Vagina (tissue), 2 donors: ENCODE measurements at regions not wholly inside any gene's neighbourhood (a gene's known extent, or its start where the extent isn't known, plus 50 kb on each side); places are given as distances from the start of the nearest gene placed in this dataset.
A peak's percentile ranks its signal among the peaks of the same experiment; 100 is the strongest.

Source experiments
- DNase-seq, 2 donors: peaks; one replicate each; pipeline ENCODE4 v3.0.0-alpha.2; 2017; ENCODE audit errors: extremely low spot score in 2 of 2
- H3K27ac ChIP-seq: fragments of 200-600 bp; sonication (generic); one replicate; pipeline ENCODE4 v1.5.1; 2019
- H3K27me3 ChIP-seq: fragments of 200-600 bp; sonication (generic); one replicate; pipeline ENCODE4 v1.5.1; 2019
- H3K36me3 ChIP-seq, 2 donors: fragments of 200-600 bp; sonication (generic); one replicate each; pipeline ENCODE4 v1.5.1; 2017 to 2019
- H3K4me1 ChIP-seq: fragments of 200-600 bp; sonication (generic); one replicate; pipeline ENCODE4 v1.5.1; 2019
- H3K4me3 ChIP-seq, 2 donors: fragments of 200-600 bp; sonication (generic); 1 replicate in 1 of 2; 2 replicates in 1 of 2; pipeline ENCODE4 v1.5.1; 2016 to 2019
- H3K9me3 ChIP-seq: fragments of 200-600 bp; sonication (generic); one replicate; pipeline ENCODE4 v1.5.1; 2019
- CTCF ChIP-seq, 3 experiments: fragments of 450-650 bp in 2 of 3; fragments of 200-600 bp in 1 of 3; sonication (generic) in 1 of 3; IDR thresholded peaks; one replicate each; pipeline ENCODE4 v1.5.1; 2017 to 2019; ENCODE audit warnings: antibody characterized with exemption in 3 of 3, mild to moderate bottlenecking in 2 of 3, moderate library complexity in 2 of 3
- POLR2A ChIP-seq, 2 donors: fragments of 450-650 bp; IDR thresholded peaks; one replicate each; pipeline ENCODE4 v1.6.1; 2017; ENCODE audit warnings: antibody characterized with exemption in 2 of 2, mild to moderate bottlenecking in 2 of 2, moderate library complexity in 2 of 2
- POLR2AphosphoS5 ChIP-seq, 2 donors: sonication (generic); formaldehyde crosslinking; IDR thresholded peaks; one replicate each; pipeline ENCODE4 v1.9.0; 2017; ENCODE audit warnings: antibody characterized with exemption in 2 of 2, mild to moderate bottlenecking in 2 of 2, low read depth in 1 of 2; ENCODE audit not compliant: insufficient read depth in 1 of 2
- intact Hi-C: fragments of 100-400 bp; cut with DNase I; formaldehyde crosslinking; loops from one replicate; pipeline ENCODE4 v1.15.1; 2023

- no peaks in the 10 kb centered on the region for H3K36me3 ChIP-seq
- DNase-seq: no peak
- H3K4me1 ChIP-seq: peaks cover 53% of the 10 kb centered on the region
- no peak for TF ChIP-seq POLR2AphosphoS5 (IDR thresholded peaks at IDR 0.05; ENCODE audit: insufficient read depth in 1 of 2, low read depth in 1 of 2)
- no peaks in the 10 kb centered on the region for H3K9me3 ChIP-seq
- no peak overlapping the region for H3K4me3 ChIP-seq
- H3K27ac ChIP-seq: peak overlapping the region; percentile 34
- H3K27me3 ChIP-seq: no peaks in the 10 kb centered on the region
- intact Hi-C loops: loop anchor here (10.0 kb wide), 1 partner anchor 65 kb away; the partner anchor contains the start of gene NDUFS5
Measured at GRCh38 chr1:39089931-39090521, 63.9 kb downstream of the NDUFS5 start.

DNA sequence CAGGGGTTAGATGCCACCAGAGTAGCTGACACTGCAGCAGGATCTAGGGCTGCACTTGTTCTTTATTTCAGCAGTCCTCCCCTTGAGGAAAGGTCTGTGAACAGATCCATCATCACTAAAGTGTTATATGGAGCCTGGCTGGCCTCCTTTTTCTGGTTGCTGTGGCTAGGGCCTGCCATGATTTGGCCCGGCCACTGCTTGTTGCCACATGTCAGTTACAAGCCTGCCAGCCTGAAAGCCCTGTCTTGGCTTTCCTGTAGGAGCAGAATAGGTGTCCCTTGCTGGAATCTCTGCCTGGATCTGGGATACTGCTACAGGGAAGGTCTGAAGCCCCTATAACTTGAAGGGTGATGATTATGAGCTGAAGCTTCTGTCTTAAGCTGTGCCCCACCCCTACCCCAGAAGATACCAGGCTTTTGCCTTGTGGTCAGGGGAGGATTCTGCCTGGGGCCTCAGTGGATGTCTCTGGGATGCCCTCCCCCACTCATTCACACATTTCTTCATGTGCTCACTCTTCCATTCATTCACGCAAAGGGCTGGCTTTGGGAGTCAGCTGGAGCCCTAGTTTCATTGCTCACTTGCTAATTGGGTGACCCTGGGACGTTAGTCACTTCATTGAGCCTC, 64.7 kb downstream of the NDUFS5 start:
- no peak for TF ChIP-seq POLR2A (IDR thresholded peaks at IDR 0.05)
- no peak for TF ChIP-seq POLR2AphosphoS5 (IDR thresholded peaks at IDR 0.05; ENCODE audit: insufficient read depth in 1 of 2, low read depth in 1 of 2)
- TF ChIP-seq CTCF (IDR thresholded peaks at IDR 0.05): no peak
- peak overlapping the region; percentile 34 for H3K27ac ChIP-seq
- H3K4me3 ChIP-seq: no peak overlapping the region
- intact Hi-C loops: no loop called here
- H3K4me1 ChIP-seq: peaks cover 53% of the 10 kb centered on the region
- no peak for DNase-seq
- H3K27me3 ChIP-seq: no peaks in the 10 kb centered on the region
- no peaks in the 10 kb centered on the region for H3K36me3 ChIP-seq
- H3K9me3 ChIP-seq: no peaks in the 10 kb centered on the region

GRCh38 chr1:39091845-39092645, 65.9 kb downstream of the NDUFS5 start:
- intact Hi-C loops: no loop called here
- H3K9me3 ChIP-seq: no peaks in the 10 kb centered on the region
- no peak overlapping the region for H3K4me3 ChIP-seq
- DNase-seq: no peak
- H3K27ac ChIP-seq: no peak overlapping the region
- peak; percentile 23 to 44 (median 32) for TF ChIP-seq CTCF (IDR thresholded peaks at IDR 0.05)
- no peak for TF ChIP-seq POLR2A (IDR thresholded peaks at IDR 0.05)
- H3K36me3 ChIP-seq: no peaks in the 10 kb centered on the region
- H3K4me1 ChIP-seq: peaks cover 42% of the 10 kb centered on the region
- H3K27me3 ChIP-seq: no peaks in the 10 kb centered on the region

DNA sequence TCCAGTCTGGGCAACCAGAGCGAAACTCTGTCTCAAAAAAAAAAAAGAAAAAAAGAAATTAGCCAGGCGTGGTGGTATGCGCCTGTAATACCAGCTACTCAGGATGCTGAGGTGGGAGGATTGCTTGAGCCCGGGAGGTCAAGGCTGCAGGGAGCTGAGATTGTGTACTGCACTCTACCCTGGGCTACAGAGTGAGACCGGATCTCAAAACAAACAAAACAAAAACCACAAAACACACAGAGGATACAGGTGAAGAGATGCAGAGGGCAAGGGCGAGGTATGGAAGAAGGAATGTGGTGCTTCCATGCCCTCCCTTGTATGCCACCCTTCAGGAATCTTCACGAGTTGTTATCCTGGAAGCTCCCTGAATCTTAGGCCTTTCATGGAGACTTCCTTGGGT, 68.5 kb downstream of the NDUFS5 start:
- DNase-seq: no peak
- intact Hi-C loops: no loop called here
- peaks cover 31% of the 10 kb centered on the region for H3K4me1 ChIP-seq
- no peak overlapping the region for H3K27ac ChIP-seq
- H3K36me3 ChIP-seq: no peaks in the 10 kb centered on the region
- H3K9me3 ChIP-seq: no peaks in the 10 kb centered on the region
- no peak for TF ChIP-seq CTCF (IDR thresholded peaks at IDR 0.05)
- no peak for TF ChIP-seq POLR2AphosphoS5 (IDR thresholded peaks at IDR 0.05; ENCODE audit: insufficient read depth in 1 of 2, low read depth in 1 of 2)
- no peak for TF ChIP-seq POLR2A (IDR thresholded peaks at IDR 0.05)
- H3K4me3 ChIP-seq: no peak overlapping the region
- no peaks in the 10 kb centered on the region for H3K27me3 ChIP-seq

DNA sequence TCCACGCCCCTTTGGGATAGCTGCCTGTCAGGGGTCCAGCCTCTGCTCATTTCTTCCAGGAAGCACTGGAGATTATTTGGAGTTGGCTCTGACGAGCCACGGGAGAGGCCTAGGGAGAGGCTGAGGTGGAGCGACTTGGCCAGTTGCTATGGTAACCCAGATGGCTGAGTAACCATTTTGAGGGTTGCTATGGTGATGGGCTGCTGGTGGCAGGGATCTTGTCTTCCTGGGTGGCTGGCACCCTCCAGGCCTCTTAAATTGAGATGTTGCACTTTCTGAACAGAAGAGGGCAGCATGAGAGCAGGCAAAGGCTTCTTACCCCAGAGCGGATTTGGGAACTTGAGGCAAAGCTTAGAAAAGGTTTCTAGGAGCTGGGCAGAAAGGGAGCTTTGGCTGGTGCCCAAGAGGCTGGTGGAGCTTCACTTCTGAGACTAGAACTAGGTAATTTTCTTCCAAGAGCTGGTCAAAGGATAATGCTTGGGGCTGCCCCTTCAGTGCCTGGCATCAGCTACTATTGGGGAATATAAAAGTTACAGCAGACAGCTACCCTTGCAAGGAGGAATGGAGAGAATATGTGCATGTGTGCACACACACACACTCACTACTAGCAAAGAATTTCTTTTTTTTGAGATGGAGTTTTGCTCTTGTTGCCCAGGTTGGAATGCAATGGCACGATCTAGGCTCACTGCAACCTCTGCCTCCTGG, 72.5 kb downstream of the NDUFS5 start:
- Histone ChIP-seq H3K27ac (no peak overlapping the region), H3K4me1 (peaks cover 21% of the 10 kb centered on the region), H3K9me3 (no peaks in the 10 kb centered on the region), H3K27me3 (no peaks in the 10 kb centered on the region), H3K36me3 (no peaks in the 10 kb centered on the region), H3K4me3 (no peak overlapping the region)
- DNase-seq: no peak
- intact Hi-C loops: no loop called here
- TF ChIP-seq CTCF (IDR thresholded peaks at IDR 0.05) (peak; percentile 38 to 69 (median 68)), POLR2A (IDR thresholded peaks at IDR 0.05) (no peak), POLR2AphosphoS5 (IDR thresholded peaks at IDR 0.05; ENCODE audit: insufficient read depth in 1 of 2, low read depth in 1 of 2) (no peak)
